GDM1 (cell line): ENCODE measurements at regions not wholly inside any gene's neighbourhood (a gene's known extent, or its start where the extent isn't known, plus 50 kb on each side); places are given as distances from the start of the nearest gene placed in this dataset.

Experiments
- DNase-seq: peaks from one replicate; lab custom pipeline; 2025; lab: John Stamatoyannopoulos, UW

DNA sequence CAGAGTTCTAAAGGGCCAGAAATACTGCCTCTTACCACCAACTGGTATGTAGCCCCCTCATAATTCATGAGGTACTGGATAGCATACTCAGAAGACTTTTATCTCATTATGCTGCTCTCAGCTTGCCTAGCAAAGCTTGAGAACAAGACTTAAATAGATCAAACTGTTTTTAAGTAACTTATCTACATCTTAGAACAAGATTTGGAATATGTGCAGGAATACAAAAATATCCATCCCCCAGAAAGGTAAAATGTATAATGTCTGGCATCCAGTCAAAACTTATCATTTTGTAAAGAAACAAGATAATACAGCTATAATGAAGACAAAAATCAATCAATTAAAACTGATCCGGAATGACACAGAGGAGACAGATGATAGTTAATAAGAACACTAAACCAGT is 400.4 kb upstream of the TGFBR2 start:
- no peak for DNase-seq

DNA sequence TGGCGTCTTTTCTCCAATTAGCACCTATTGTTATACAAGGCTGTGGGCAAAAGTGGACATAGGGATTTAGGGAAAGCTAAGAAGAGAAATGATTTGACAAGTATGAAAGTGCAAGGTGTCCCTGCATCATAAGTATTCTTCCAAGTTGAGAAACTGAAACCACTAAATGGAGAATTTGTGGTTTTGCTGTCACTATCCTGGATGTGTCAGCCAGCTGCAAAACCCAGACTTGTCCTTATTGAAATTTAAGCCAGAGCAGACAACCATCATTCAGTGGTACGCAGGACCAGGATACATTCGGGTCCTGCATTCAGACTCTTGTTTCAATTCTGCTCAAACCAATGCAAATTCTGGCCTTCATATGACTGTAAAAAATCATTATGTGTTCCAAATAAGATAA is 384.8 kb upstream of the TGFBR2 start:
- no peak for DNase-seq

DNA sequence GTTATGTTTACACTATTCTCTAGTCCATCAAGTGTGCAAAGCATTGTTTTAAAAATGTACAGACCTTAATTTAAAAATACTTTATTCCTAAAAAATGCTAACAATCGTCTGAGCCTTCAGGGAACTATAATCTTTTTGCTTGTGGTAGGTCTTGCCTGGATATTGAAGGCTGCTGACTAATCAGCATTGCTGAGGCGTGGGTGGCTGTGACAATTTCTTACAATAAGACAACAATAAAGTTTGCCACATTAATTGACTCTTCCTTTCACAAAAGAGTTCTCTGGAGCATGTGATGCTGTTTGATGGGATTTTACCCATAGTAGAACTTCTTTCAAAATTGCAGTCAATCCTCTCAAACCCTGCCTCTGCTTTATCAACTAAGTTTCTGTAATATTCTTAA is 384.0 kb upstream of the TGFBR2 start:
- DNase-seq = no peak

DNA sequence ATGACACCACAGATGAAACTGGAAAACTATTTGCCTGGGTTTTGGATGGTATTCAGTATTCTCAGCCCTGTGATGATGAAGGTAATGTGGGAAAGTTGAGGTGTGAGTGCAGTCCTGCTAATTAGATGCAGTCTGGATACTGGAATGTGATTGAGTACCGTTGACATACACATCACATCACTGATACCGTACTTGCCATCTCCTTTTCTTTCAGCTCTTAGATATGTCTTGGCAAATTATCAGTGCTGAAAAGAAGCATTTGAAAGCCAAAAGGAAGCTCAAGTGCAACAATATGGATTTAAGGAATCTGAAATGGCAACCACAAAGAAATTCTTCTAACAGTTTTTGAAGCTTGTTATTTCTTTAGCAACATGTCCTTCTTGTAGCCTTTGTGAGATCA is 381.4 kb upstream of the TGFBR2 start:
- no peak for DNase-seq

DNA sequence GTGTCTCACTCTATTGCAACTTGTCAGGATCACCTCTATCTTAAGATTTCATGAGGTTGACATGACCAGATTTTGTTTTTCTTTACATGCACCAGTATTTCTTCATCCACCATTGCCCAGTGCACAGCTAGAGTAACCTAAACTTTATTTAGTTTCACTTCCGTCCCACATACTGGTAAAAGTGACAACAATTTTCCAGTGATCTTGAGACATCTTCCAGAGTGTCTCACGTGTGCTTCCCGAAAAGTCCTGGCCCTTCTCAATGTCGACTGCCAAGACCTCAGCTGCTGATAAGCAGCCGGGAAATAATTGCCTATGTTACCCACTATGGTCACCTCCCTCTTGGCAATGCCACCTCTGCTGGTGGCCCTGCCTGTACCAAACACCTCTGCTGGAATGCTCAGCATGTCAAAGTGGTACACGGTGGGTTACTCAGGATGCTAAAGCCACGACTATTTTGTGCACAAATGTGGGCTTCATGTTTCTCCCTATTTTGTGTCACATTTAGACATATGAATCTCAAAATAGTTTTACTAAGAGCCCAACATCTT is 379.7 kb upstream of the TGFBR2 start:
- no peak for DNase-seq

DNA sequence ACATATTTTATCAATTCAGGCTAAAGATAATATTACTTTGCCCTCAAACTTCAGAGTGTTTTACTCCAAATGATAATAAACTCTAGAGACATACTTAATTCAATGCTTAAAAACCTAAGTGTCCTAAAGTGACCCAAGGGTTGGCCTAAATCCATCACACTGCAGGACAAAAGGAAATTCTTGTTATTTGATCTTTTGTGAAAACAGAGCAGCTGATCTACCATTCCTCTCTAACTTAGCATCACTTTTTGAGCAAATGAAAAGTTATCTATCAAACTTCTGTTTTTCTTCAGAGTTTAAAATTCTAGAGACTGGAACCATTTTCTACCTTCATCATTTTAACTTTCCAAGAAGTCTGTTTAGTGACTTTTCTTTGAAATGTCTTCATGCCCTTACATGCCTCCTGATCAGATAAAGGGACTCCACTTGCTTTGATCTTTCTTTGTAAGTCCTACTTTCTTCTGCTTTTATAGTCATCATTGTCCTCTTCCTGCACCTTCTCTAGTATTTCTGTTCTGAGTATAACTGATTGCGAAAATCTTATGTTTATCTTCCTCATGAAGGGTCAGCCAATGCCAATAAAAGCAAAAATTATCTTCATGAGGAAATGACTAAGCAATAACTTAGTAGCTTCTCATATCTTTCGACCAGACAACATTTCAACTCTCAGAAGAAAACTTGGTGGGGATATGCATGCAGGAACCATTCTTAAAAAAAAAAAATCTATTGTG is 378.7 kb upstream of the TGFBR2 start:
- DNase-seq = no peak

DNA sequence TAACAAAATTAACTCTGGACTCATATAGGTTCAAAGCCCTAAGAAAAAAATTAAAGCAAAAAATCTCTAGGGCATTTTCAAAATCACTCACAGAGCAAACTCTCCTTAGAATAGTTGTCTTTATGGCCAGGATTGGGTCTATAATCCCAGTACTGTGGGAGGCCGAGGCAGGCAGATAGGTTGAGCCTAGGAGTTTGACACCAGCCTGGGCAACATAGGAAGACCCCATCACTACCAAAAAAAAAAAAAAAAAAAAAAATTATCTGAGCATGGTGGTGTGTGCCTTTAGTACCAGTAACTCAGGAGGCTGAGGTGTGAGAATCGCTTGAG is 378.1 kb upstream of the TGFBR2 start:
- DNase-seq = no peak

DNA sequence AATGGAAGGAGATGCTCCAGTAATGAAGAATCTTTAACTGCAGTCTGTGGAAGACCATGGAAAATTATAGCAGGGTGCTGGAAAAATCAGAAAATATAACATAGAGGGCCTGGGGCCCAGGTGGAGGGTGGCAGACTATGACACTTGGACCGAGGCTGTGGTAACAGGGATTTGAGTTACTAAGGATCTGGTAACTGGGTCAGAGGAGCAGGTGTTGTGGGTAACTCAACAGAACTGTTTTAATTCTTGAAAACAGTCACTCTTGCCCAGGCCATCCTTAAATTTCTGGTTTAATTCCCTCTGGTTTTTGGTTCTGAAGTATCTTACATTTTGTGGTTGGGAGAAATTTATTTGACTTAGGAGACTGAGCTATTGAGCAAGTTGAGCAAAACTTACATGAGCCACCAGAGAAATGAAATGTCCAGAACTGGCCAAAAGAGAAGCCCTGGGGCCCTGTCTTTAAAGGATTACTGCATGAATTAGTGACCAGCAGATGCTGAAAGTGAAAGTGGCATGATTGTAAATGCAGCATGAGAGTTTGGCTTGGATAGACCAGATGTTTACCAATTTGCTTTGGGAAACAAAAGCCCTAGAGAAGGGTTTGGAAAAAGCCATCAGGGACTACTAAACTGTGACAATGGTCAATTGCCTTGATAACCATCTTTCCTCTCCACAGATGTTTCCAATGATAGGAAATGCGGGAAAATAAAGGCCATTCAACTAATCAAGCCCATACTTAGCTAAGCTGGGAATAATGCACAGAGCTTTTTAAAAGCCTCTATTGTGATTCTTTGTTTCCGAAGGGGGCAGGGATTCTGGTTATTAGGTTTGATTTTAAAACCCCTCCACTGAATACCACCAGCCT is 374.9 kb upstream of the TGFBR2 start:
- DNase-seq = no peak

DNA sequence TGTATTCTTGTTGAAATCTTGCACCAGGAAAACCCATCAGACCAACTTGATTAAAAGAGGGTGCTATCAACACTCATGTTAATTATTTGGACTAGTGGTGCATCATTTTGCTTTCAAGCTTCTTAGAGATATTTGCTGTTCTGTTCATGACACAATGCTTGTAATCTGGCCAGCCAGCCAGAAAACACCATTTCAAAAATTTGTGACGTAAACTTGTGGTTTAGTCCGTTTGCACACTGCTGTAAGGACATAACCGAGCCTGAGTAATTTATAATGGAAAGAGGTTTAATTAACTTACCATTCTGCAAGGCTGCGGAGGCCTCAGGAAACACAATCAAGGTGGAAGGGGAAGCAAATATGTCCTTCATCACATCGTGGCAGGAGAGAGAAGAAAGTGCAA is 374.3 kb upstream of the TGFBR2 start:
- no peak for DNase-seq

DNA sequence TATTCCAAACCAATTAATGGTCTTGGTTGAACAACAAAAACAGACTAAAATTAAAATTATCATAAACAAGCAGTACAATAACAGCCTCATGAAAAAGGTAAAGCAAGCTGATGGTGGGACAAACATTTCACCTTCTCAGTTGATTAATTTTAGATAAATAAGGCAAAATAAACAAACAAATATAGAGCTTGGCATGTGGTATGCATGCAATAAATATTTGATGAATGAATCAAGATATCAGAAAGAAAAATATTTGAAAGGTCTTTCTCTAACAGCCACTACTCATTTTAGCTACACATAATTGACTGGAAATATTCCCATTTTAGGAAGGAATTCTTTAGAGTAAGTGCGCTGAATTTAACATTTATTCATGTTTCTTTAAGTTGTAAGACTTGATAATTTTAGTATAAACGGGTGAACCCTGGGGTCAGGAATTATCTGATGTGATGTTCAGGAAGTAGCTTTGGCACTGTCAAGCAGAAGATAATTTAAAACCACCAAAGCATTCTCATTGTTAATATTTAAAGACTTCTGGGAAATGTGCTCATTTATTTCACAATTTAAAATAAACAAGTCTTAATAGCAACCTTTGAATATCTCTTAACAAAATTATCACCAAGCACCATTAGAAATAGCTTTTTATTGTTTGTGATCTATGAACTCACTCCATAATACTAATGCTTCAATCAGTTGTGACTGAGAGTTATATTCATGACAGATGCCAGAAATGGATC is 372.3 kb upstream of the TGFBR2 start:
- no peak for DNase-seq

DNA sequence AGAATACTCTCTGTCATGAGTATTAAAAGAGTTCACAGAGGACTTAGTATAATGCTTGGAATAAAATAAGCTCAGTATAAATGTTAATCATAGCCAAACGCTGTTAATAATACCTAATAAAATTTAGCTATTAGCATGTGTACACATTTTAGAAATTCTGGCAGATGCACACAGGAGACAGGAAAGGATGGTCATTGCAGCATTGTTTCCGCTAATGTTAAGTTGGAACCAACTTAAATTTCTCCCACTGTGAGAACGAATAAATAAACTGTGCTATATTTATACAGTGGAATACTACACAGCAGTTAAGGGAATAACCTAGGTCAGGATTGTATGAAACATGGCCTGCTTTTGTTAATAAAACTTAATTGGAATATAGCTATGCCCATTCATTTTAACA is 370.4 kb upstream of the TGFBR2 start:
- no peak for DNase-seq

DNA sequence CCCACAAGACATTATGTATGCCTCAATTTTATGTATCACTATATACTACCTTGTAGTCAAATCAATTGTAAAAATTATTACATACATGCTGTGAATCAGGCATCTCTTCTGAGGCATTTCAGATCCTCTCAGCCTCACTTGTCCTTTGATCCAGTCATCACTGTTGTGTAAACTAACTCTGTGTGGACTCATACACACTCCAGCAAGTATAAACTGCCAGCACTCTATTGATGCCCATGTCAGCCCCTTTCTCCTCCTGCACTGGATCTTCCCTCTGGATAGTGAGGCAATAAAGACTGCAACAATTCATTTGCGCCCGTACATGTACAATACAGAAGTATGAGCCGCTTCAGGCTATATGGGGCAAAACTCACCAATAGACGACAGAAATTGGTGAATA is 364.7 kb upstream of the TGFBR2 start:
- no peak for DNase-seq

DNA sequence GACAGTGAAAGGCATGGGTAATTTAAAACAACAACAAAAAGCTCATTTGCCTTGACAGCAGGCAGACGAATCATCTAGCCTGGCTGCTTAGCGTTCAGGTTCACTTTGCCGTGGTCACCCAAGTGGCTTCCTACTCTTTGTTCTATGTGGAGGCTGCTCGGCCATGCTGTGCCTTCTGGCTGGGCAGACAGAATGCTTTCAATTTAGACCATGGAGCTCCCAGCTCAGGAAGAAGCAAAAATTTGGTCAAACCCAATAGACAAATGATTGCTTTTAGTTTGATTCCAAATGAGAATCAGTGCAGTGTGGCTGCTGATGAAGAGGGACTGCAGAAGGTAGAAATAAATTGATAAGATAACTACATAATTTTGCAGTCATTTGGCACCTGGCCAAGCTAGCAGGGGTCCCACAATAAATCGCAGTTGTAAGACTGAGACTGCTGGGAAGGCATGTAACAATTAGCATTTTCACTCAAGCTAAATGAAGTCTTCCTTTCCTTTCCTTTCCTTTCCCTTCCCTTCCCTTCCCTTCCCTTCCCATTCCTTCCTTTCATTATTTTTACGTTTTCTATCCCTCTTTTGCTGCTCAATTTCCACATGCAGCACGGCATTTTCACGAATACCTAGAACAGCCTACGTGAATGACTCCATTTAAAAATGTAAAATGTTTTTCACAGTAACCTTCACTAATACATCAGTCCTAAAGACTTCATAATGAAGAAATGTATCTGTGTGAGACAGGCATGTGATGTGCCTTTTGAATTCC is 360.4 kb upstream of the TGFBR2 start:
- no peak for DNase-seq

DNA sequence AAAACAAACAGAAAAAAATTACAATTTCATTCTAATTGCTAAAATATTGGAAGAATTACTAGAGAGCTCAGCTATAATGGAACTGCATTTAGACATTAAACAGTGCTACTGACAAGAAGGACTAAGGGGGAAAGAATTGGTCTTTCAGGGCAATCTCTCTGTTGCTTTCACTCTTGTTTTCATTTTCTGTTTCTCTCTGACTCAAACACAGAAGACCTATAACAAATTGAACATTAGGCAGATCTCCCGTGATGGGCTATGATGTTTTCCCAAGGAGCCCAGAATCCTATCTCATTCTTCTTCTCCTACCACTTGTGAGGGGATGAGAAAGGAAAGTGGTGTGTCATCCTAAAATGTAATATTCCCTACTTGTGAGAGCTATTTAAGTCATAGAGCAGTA is 358.0 kb upstream of the TGFBR2 start:
- DNase-seq = no peak

DNA sequence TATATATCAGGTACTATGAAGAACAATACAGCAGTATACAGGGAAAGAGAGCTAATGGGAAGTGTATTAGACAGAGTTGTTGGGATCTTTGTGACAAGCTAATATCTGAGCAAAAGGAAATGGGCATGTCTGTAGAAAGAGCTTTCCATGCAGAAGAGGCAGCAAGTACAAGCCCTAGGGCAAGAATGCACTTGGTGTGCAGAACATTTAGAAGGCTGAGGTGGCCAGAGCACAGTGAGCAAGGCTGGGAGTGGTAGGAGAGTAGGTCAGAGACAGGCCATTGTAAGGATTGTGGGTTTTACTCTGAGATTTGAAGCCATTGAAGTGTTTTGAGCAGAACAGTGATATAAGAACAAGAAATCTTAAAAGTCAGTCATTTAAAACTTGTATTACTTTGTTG is 353.9 kb upstream of the TGFBR2 start:
- DNase-seq = no peak

DNA sequence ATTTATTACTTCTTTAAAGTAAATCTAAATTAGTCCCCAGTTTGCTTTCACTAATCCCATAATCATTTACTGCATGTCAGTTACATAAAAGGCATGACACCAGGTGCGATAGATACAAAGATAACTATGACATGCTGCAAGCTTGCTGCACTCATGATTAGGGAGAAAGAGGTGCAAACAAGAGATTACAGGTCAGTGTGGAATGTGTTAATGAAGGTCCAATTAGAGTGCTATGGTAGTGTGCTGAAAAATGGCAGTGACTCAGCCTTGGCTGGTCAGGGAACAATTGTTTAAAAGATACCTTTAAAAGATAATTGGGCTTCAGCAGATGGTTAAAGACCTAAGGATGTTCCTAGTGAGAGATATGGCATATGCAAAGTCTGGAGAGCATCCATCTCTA is 352.6 kb upstream of the TGFBR2 start:
- DNase-seq = no peak

DNA sequence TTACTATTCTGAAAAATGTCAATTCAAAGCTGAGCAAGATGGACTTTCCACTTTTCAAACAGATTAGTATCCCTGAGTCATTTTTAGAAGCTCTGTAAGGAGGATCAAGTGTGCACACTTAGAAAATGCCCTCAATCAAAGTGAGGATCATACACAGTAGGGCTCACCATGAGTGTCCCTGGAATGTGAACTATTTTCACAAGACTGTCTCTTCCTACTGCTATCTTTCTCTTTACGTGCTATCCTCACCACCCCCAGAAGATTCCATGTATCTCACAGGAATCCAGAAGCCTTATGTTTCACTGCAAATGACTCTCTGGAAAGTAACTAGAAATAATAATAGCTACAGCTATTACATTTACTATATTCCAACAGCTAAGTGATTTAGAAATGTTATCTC is 349.9 kb upstream of the TGFBR2 start:
- DNase-seq = no peak

DNA sequence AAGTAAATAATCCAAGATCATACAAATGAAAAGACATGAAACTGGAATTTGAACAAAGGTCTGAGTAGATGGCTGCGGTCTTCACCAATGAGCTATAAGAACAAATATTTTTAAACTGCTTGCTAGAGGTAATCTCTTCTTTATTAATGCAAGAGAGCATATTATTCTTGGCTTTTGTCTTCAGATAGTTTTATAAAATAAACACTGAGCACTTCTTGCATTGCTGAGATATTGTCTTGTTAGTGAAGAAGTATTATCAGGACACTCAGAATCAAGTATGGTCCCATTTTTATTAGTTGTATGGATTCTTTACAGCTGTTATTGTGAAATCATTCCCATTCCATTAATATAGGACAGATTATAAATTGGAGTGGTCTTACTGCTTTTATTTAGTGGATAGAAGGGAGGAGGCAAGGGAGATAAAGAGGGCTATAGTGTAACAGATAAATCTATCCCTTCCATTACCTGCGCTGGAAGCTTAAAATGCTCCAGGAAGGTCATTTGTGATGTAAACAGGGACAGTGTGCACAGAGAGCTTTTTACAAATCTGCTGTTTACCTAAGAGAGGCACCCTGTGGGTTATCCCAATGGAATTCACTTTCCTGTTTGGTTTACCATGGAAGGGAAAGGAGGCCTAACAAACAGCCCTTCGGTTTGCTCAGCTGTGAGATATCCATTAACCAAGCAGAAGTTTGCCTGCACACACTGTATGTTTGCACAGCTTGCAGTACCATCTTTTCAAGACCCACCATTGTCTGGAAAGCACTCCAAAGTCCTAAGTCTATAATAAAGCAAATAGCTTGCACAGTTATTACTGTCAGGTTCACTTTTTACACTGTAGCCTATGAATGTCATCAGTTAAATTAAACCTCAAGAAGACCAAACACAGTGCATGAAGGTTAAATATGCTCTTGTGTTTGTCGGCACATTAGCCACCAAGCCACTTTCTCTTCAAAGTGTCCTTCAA is 347.7 kb upstream of the TGFBR2 start:
- DNase-seq = no peak

DNA sequence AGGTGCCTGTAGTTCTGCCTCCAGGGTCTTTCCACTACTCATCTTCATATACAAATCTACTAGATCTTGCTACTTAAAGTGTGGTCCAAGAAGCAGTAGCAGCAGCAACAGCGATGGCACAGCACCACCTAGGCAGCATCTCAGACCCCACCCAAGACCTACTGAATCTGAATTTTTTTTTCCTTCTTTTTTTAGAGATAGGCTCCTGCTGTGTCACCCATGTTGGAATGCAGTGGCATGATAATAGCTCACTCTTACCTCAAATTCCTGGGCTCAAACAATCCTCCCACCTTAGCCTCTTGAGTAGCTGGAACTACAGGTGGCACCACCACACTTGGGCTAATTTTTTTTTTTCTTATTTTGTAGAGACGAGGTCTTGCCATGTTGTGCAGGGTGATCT is 346.7 kb upstream of the TGFBR2 start:
- no peak for DNase-seq

DNA sequence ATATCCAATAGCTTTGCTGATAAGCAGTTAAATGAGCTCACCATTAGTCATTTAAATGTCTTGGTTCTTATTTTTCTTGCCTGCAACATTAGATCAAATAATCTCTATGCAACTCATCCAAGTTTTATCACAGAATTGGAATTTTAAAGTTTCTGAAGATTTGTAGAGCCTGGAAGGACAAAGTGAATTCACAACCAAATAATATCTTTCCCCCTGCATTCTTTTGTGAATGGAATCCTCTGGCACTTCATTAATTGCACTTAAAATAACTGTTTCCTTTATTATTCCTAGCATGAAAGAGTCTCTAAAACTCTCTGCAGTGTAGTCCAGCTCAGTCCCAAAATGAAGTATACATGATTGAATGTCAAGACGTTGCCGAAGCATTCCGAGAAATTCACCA is 345.6 kb upstream of the TGFBR2 start:
- no peak for DNase-seq
